ENCODE measurements at regions not wholly inside any gene's neighbourhood (a gene's known extent, or its start where the extent isn't known, plus 50 kb on each side); places are given as distances from the start of the nearest gene placed in this dataset.

DNA sequence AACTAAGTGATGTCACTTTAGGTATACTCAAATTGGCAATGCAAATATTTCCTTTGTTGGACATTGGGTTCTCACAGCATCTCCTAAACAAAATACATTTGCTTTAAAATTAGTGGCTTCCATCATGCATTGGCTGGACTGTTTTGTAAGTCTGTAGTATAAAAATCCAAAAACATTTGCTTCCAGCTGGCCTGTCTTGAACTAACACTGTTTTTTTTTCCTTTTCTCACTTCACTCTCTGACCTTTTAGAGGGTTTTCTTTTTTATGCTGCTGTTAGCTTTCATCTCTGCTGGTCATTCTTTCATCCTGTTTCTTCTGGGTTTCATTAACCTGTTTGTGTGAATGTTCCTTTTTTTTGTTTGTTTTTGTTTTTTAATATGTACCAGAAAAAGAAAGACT is 121.7 kb upstream of the MLIP start:
- POLR2A ChIA-PET (ENCODE audit: unreplicated experiment), result no interaction called here
- DNase-seq, result no peak

More for the DNA sequence above, 121.7 kb upstream of the MLIP start:
- Histone ChIP-seq H3K4me3 (ENCODE audit: insufficient read depth, low read depth, low read length) (no peak overlapping the region), H4K20me1 (ENCODE audit: insufficient read depth, low read length) (no peaks in the 10 kb centered on the region), H4K5ac (ENCODE audit: low read depth, low read length) (no peak overlapping the region), H2BK15ac (ENCODE audit: low read depth, low read length) (no peak overlapping the region), H4K8ac (ENCODE audit: low read depth in 2 of 2, low read length in 2 of 2) (no peak overlapping the region), H3K4me2 (ENCODE audit: low read depth, low read length) (no peak overlapping the region), H3K9me3 (ENCODE audit: control insufficient read depth, insufficient read depth, low read length) (no peaks in the 10 kb centered on the region), H2AFZ (replicated peaks; ENCODE audit: low read length, poor library complexity) (no peak overlapping the region), H3K4me1 (ENCODE audit: control insufficient read depth, insufficient read depth, low read length) (peaks cover 3% of the 10 kb centered on the region), H2BK120ac (ENCODE audit: low read depth, low read length) (no peak overlapping the region), H2AK5ac (ENCODE audit: low read depth, low read length) (no peak overlapping the region), H2BK5ac (ENCODE audit: low read depth, low read length, poor library complexity, severe bottlenecking) (no peak overlapping the region), H3K56ac (ENCODE audit: extremely low read depth, insufficient read depth, low read length) (no peak overlapping the region), H3K27me3 (ENCODE audit: control insufficient read depth, insufficient read depth, low read length) (no peaks in the 10 kb centered on the region), H3K18ac (ENCODE audit: low read depth, low read length) (no peak overlapping the region), H2AK9ac (replicated peaks; ENCODE audit: low read depth, low read length, poor library complexity) (no peak overlapping the region), H3K23ac (ENCODE audit: low read depth, low read length) (no peak overlapping the region), H3K9me1 (ENCODE audit: insufficient read depth, low read length) (peaks cover 5% of the 10 kb centered on the region), H4K91ac (ENCODE audit: insufficient read depth, low read depth, low read length) (no peak overlapping the region), H3K27ac (ENCODE audit: insufficient read depth, low read length) (no peak overlapping the region), H2BK20ac (ENCODE audit: low read depth, low read length) (no peak overlapping the region), H3K9ac (ENCODE audit: low read depth, low read length) (no peak overlapping the region), H3K14ac (replicated peaks; ENCODE audit: low read depth, low read length) (no peak overlapping the region), H3K79me1 (ENCODE audit: low read depth in 1 of 2, low read length in 2 of 2) (no peaks in the 10 kb centered on the region), H3K36me3 (ENCODE audit: control insufficient read depth, insufficient read depth, low read length) (no peaks in the 10 kb centered on the region), H3K4ac (ENCODE audit: low read depth, low read length) (no peak overlapping the region)
- in situ Hi-C loops (cut with MboI; ENCODE audit: low sequenced_read_pairs) (loop anchor here (5.0 to 25.0 kb wide), 3 partner anchors 278 to 873 kb away; no protein-coding TSS in a partner anchor), dilution Hi-C loops (cut with HindIII; ENCODE audit: low sequenced_read_pairs, unreplicated experiment) (no loop called here), intact Hi-C loops (cut with micrococcal nuclease) (loop anchor here (5.0 to 10.0 kb wide), 4 partner anchors 253 to 1455 kb away; no protein-coding TSS in a partner anchor)
- CTCF ChIA-PET, result no interaction called here
- TF ChIP-seq MAFK (IDR thresholded peaks at IDR 0.05; ENCODE audit: low read depth, low read length), result no peak
- TF ChIP-seq RCOR1 (IDR thresholded peaks at IDR 0.05; ENCODE audit: insufficient replicate concordance, low read length), result no peak
- TF ChIP-seq ELK1 (IDR thresholded peaks at IDR 0.05; ENCODE audit: borderline replicate concordance, low read depth, low read length), result no peak
- TF ChIP-seq FOS (IDR thresholded peaks at IDR 0.05; ENCODE audit: low read depth, low read length), result no peak
- no peak for TF ChIP-seq MXI1 (IDR thresholded peaks at IDR 0.05; ENCODE audit: borderline replicate concordance, low read depth, low read length)
- TF ChIP-seq, protein P1, sequence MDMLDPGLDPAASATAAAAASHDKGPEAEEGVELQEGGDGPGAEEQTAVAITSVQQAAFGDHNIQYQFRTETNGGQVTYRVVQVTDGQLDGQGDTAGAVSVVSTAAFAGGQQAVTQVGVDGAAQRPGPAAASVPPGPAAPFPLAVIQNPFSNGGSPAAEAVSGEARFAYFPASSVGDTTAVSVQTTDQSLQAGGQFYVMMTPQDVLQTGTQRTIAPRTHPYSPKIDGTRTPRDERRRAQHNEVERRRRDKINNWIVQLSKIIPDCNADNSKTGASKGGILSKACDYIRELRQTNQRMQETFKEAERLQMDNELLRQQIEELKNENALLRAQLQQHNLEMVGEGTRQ (IDR thresholded peaks at IDR 0.05; ENCODE audit: low read depth, low read length), result no peak
- TF ChIP-seq POLR2A (IDR thresholded peaks at IDR 0.05; ENCODE audit: low read depth, low read length), result no peak
- no TSS peak for BruUV-seq (replicated peaks)
- ATAC-seq (ENCODE audit: low read depth), result no peak

Data from IMR-90 (cell line).